GM12878 (cell line): ENCODE measurements at regions not wholly inside any gene's neighbourhood (a gene's known extent, or its start where the extent isn't known, plus 50 kb on each side); places are given as distances from the start of the nearest gene placed in this dataset.

Source experiments
- ATAC-seq: fragments of 200-7000 bp; cut with Tn5 transposase; 3 replicates; pipeline ENCODE4 v1.9.1; 2020; ENCODE audit warnings: mild to moderate bottlenecking, moderate library complexity
- BruUV-seq: library from RNA; stranded (reverse); fragments of 400-500 nt; replicated peaks from 2 replicates; lab custom pipeline; 2021; lab: Mats Ljungman, UMichigan
- CTCF ChIA-PET: fragments of 300-600 bp; sonication (Branson Sonifier 250); formaldehyde crosslinking; extraction: SDS; loops from one replicate; lab custom pipeline; 2021; ENCODE audit warnings: inconsistent platforms; lab: Yijun Ruan, JAX
- POLR2A ChIA-PET: fragments of 350-600 bp; formaldehyde crosslinking; extraction: SDS; loops from one replicate; lab custom pipeline; 2021; ENCODE audit warnings: inconsistent platforms; lab: Charles Lee
- RAD21 ChIA-PET: fragments of 300-600 bp; sonication (Branson Sonifier 250); formaldehyde crosslinking; loops from one replicate; lab custom pipeline; 2023; ENCODE audit warnings: antibody characterized with exemption; ENCODE audit not compliant: unreplicated experiment; lab: Charles Lee
- SMC1A ChIA-PET: fragments of 300-600 bp; sonication (Branson Sonifier 250); formaldehyde crosslinking; loops from one replicate; lab custom pipeline; 2023; ENCODE audit not compliant: unreplicated experiment, uncharacterized antibody; lab: Charles Lee
- DNase-seq: peaks from one replicate; pipeline ENCODE4 v3.0.0-alpha.2; 2011; ENCODE audit warnings: low read depth, low spot score
- FAIRE-seq: peaks from 3 replicates; lab custom pipeline; 2011; peaks lifted over from hg19 to GRCh38; lab: Jason Lieb, UNC
- H2AFZ ChIP-seq: 2 replicates; pipeline ENCODE4 v1.6.0; 2011; ENCODE audit warnings: low read depth, low read length, control low read depth; ENCODE audit not compliant: control insufficient read depth
- H3K27ac ChIP-seq: 2 replicates; pipeline ENCODE4 v1.5.1; 2011; ENCODE audit warnings: control low read depth; ENCODE audit not compliant: control insufficient read depth, insufficient read depth
- H3K27me3 ChIP-seq, 2 experiments: replicated peaks in 1 of 2; 2 replicates each; pipeline versions ENCODE4 v1.6.0 to v1.6.1; 2011; ENCODE audit warnings: low read length in 1 of 2; ENCODE audit not compliant: control insufficient read depth in 2 of 2, insufficient read depth in 2 of 2
- H3K36me3 ChIP-seq, 2 experiments: 2 replicates each; pipeline ENCODE4 v1.5.1; 2011; ENCODE audit warnings: low read length in 1 of 2; ENCODE audit not compliant: control insufficient read depth in 2 of 2, insufficient read depth in 2 of 2
- H3K4me1 ChIP-seq: 2 replicates; pipeline ENCODE4 v1.6.1; 2011; ENCODE audit warnings: mild to moderate bottlenecking, low read length, moderate library complexity, mixed read lengths; ENCODE audit not compliant: control insufficient read depth, insufficient read depth
- H3K4me2 ChIP-seq: 2 replicates; pipeline ENCODE4 v1.6.0; 2011; ENCODE audit warnings: control low read depth; ENCODE audit not compliant: control insufficient read depth, insufficient read depth
- H3K4me3 ChIP-seq: fragments of 200-600 bp; sonication (generic); 2 replicates; pipeline ENCODE4 v1.5.1; 2016
- H3K79me2 ChIP-seq: 2 replicates; pipeline ENCODE4 v1.6.0; 2011; ENCODE audit warnings: low read length; ENCODE audit not compliant: control insufficient read depth, insufficient read depth
- H3K9ac ChIP-seq: 2 replicates; pipeline ENCODE4 v1.8.0; 2011; ENCODE audit warnings: low read length, control low read depth, mixed read lengths; ENCODE audit not compliant: control insufficient read depth, insufficient read depth
- H3K9me3 ChIP-seq: replicated peaks from 3 replicates; pipeline ENCODE4 v1.5.1; 2011; ENCODE audit warnings: mild to moderate bottlenecking, low read length; ENCODE audit not compliant: control insufficient read depth, insufficient read depth
- H4K20me1 ChIP-seq: 2 replicates; pipeline ENCODE4 v1.6.0; 2011; ENCODE audit not compliant: control insufficient read depth, insufficient read depth
- CBX3 ChIP-seq: fragments of 200-600 bp; sonication (generic); IDR thresholded peaks from 2 replicates; pipeline ENCODE4 v1.6.1; 2016; ENCODE audit warnings: low read depth, borderline replicate concordance
- CREB1 ChIP-seq: IDR thresholded peaks from 2 replicates; pipeline ENCODE4 v1.6.1; 2012; ENCODE audit warnings: low read depth, mild to moderate bottlenecking, inconsistent platforms
- EED ChIP-seq: sonication (generic); IDR thresholded peaks from 2 replicates; pipeline ENCODE4 v1.6.1; 2016; ENCODE audit warnings: antibody characterized with exemption, low read depth
- EZH2 ChIP-seq: IDR thresholded peaks from 2 replicates; pipeline ENCODE4 v1.6.1; 2012; ENCODE audit warnings: low read depth, mild to moderate bottlenecking, control low read depth, inconsistent platforms, low read length, borderline replicate concordance; ENCODE audit not compliant: control insufficient read depth
- HDAC6 ChIP-seq: fragments of 200-600 bp; sonication (generic); IDR thresholded peaks from one replicate; pipeline ENCODE4 v1.8.0; 2017; ENCODE audit warnings: antibody characterized with exemption; ENCODE audit not compliant: unreplicated experiment
- IRF3 ChIP-seq: fragments of 450-650 bp; IDR thresholded peaks from 2 replicates; pipeline ENCODE4 v1.6.1; 2014; ENCODE audit warnings: mild to moderate bottlenecking
- JUNB ChIP-seq: IDR thresholded peaks from 2 replicates; pipeline ENCODE4 v1.6.1; 2016; ENCODE audit warnings: antibody characterized with exemption, mild to moderate bottlenecking
- NFIC ChIP-seq: IDR thresholded peaks from 2 replicates; pipeline ENCODE4 v1.6.1; 2012; ENCODE audit warnings: low read depth, mild to moderate bottlenecking, inconsistent platforms, low read length, moderate library complexity
- WGBS: methylation state at CpG from one replicate; pipeline ENCODE4 v1.1.6; 2016; ENCODE audit warnings: low lambda C conversion rate; ENCODE audit not compliant: insufficient replicate concordance, insufficient coverage; ENCODE audit errors: missing lambda C conversion rate; 5-methylcytosine and 5-hydroxymethylcytosine counted together
- in situ Hi-C: fragments of 300-500 bp; cut with MboI; formaldehyde crosslinking; loops from 9 replicates; pipeline ENCODE4 v1.14.3; 2018; ENCODE audit warnings: mixed read lengths
- intact Hi-C: fragments of 100-400 bp; cut with micrococcal nuclease; formaldehyde crosslinking; loops from one replicate; pipeline ENCODE4 v1.14.2; 2022; ENCODE audit not compliant: unreplicated experiment

GRCh38 chr18:11284349-11284748 lies 135.0 kb upstream of the PIEZO2 start:
- H3K4me2 ChIP-seq: no peak overlapping the region
- DNase-seq (no peak), FAIRE-seq (no peak), ATAC-seq (no peak)
- POLR2A ChIA-PET: no interaction called here
- H3K4me3 ChIP-seq: no peak overlapping the region
- CTCF ChIA-PET: no interaction called here
- no peak for TF ChIP-seq IRF3
- no peak for TF ChIP-seq NFIC
- no peak for TF ChIP-seq JUNB
- no peaks in the 10 kb centered on the region for H3K79me2 ChIP-seq
- H3K4me1 ChIP-seq: no peaks in the 10 kb centered on the region
- in situ Hi-C loops: no loop called here
- RAD21 ChIA-PET: no interaction called here
- SMC1A ChIA-PET: no interaction called here
- H3K36me3 ChIP-seq: no peaks in the 10 kb centered on the region
- intact Hi-C loops: no loop called here
- H3K9me3 ChIP-seq: no peaks in the 10 kb centered on the region
- no peak overlapping the region for H3K9ac ChIP-seq
- no peak overlapping the region for H3K27ac ChIP-seq
- no peaks in the 10 kb centered on the region for H3K27me3 ChIP-seq
- H4K20me1 ChIP-seq: no peaks in the 10 kb centered on the region; the same call in 1 of the 2 replicates
- BruUV-seq: no TSS peak
- no peak overlapping the region for H2AFZ ChIP-seq
- 9% methylated on average over 3 of the region's 3 CpGs for WGBS

- WGBS: 46% methylated on average over 11 of the region's 11 CpGs
- no peak for FAIRE-seq
- CTCF ChIA-PET: interaction anchor here (1.6 kb wide), 1 partner anchor 27 kb away, joined by 3 read pairs; no protein-coding TSS in a partner anchor
These were observed 134.3 kb upstream of the PIEZO2 start for GRCh38 chr18:11283479-11284161.

More at GRCh38 chr18:11283479-11284161, 134.3 kb upstream of the PIEZO2 start:
- no peaks in the 10 kb centered on the region; the same call in 1 of the 2 replicates for H4K20me1 ChIP-seq
- TF ChIP-seq EZH2 (no peak), CBX3 (no peak), EED (no peak), CREB1 (no peak), HDAC6 (no peak)
- H3K4me3 ChIP-seq: no peak overlapping the region
- ChIA-PET RAD21 (no interaction called here), SMC1A (no interaction called here), POLR2A (no interaction called here)
- H3K79me2 ChIP-seq: no peaks in the 10 kb centered on the region
- in situ Hi-C loops: no loop called here
- no peak overlapping the region for H3K27ac ChIP-seq
- no peaks in the 10 kb centered on the region for H3K9me3 ChIP-seq
- H3K4me1 ChIP-seq: no peaks in the 10 kb centered on the region
- H3K36me3 ChIP-seq: no peaks in the 10 kb centered on the region
- intact Hi-C loops: no loop called here
- DNase-seq (no peak), ATAC-seq (no peak)
- H3K27me3 ChIP-seq: no peaks in the 10 kb centered on the region
- H2AFZ ChIP-seq: no peak overlapping the region
- H3K9ac ChIP-seq: no peak overlapping the region
- H3K4me2 ChIP-seq: no peak overlapping the region
- no TSS peak for BruUV-seq
